Loucy (cell line): ENCODE measurements at regions not wholly inside any gene's neighbourhood (a gene's known extent, or its start where the extent isn't known, plus 50 kb on each side); places are given as distances from the start of the nearest gene placed in this dataset.

Experiments used
- CTCF ChIP-seq: fragments of 200-600 bp; sonication (generic); conservative IDR thresholded peaks from 2 replicates; pipeline ENCODE4 v1.5.1; 2014; ENCODE audit warnings: mild to moderate bottlenecking, antibody characterized with exemption, low read length
- EZH2phosphoT487 ChIP-seq: fragments of 200-600 bp; IDR thresholded peaks from 2 replicates; pipeline ENCODE4 v1.6.1; 2018; ENCODE audit warnings: antibody characterized with exemption, mild to moderate bottlenecking, moderate library complexity, borderline replicate concordance

DNA sequence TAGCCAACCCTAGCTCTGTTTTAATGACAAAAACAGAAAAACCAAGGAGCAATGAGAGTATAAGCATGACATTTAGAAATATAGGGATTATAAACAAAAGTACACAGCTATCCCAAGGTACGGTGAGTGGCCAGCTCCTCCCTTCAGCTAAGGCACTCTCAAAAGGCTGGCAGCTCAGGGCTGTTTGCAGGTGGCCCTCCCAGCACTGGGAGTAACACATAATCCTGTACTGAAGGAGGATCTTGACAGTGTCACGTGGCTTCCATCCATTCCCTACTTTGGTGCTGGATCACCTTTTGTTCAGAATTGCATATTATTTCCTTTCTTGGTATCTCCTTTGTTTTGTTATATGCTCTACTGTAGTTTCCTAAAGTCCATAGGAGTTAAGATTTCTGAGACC is 500.8 kb downstream of the KCNJ18 start:
- TF ChIP-seq CTCF (no peak), EZH2phosphoT487 (no peak)
